Left lung (tissue), 4 donors: ENCODE measurements at regions not wholly inside any gene's neighbourhood (a gene's known extent, or its start where the extent isn't known, plus 50 kb on each side); places are given as distances from the start of the nearest gene placed in this dataset.

Experiments used
- ATAC-seq: fragments of 200-7000 bp; cut with Tn5 transposase; one replicate; pipeline ENCODE4 v1.9.1; 2020; ENCODE audit warnings: moderate library complexity
- DNase-seq, 4 donors: peaks; one replicate each; pipeline ENCODE4 v3.0.0-alpha.2; 2013 to 2020
- H3K27ac ChIP-seq, 2 donors: fragments of 200-600 bp; sonication (generic) in 1 of 2; one replicate each; pipeline versions ENCODE4 v1.5.0 to v1.8.0; 2020 to 2021
- H3K27me3 ChIP-seq, 2 donors: fragments of 200-600 bp; sonication (generic) in 1 of 2; one replicate each; pipeline versions ENCODE4 v1.5.0 to v1.8.0; 2020 to 2021
- H3K36me3 ChIP-seq, 2 donors: fragments of 200-600 bp; sonication (generic) in 1 of 2; one replicate each; pipeline versions ENCODE4 v1.5.0 to v1.8.0; 2020 to 2021
- H3K4me1 ChIP-seq, 2 donors: fragments of 200-600 bp; one replicate each; pipeline ENCODE4 v1.8.0; 2021
- H3K4me3 ChIP-seq, 2 donors: fragments of 200-600 bp; sonication (generic) in 1 of 2; one replicate each; pipeline versions ENCODE4 v1.5.0 to v1.8.0; 2020 to 2021; ENCODE audit warnings: mild to moderate bottlenecking in 1 of 2
- H3K9me3 ChIP-seq, 2 donors: fragments of 200-600 bp; sonication (generic) in 1 of 2; one replicate each; pipeline versions ENCODE4 v1.5.0 to v1.8.0; 2020 to 2021
- intact Hi-C, 2 donors: fragments of 100-400 bp; cut with DNase I; formaldehyde crosslinking; loops; one replicate each; pipeline versions ENCODE4 v1.11.2 to v1.14.2; 2022
- TF ChIP-seq, protein P1 (sequence below), 2 donors: fragments of 200-600 bp; sonication (generic) in 1 of 2; IDR thresholded peaks; one replicate each; pipeline versions ENCODE4 v1.5.0 to v1.8.0; 2021; ENCODE audit warnings: antibody characterized with exemption in 2 of 2
- donor health status: DM: no; HTN: yes; CAD: no.
- donor health status: DM: no; HTN: no; CAD: no.

DNA sequence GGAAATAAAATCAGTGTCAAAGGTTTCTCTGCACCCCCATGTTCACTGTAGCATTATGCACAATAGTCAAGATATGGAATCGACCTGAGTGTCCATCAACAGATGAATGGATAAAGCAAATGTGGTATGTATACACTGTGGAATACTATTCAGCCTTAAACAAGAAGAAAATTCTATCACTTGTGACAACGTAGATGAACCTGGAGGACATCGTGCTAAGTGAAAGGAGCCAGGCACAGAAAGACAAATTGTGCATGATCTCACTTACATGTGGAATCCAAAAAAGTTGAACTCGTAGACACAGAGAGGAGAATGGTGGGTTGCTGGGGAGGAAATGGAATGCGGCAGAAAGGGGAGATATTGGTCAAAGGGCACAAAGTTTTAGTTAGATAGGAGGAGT, 136.3 kb upstream of the ESR1 start:
- Histone ChIP-seq H3K27me3 (no peaks in the 10 kb centered on the region), H3K4me1 (no peaks in the 10 kb centered on the region), H3K4me3 (no peak overlapping the region), H3K27ac (no peak overlapping the region), H3K9me3 (no peaks in the 10 kb centered on the region), H3K36me3 (no peaks in the 10 kb centered on the region)
- intact Hi-C loops = no loop called here
- TF ChIP-seq, protein P1, sequence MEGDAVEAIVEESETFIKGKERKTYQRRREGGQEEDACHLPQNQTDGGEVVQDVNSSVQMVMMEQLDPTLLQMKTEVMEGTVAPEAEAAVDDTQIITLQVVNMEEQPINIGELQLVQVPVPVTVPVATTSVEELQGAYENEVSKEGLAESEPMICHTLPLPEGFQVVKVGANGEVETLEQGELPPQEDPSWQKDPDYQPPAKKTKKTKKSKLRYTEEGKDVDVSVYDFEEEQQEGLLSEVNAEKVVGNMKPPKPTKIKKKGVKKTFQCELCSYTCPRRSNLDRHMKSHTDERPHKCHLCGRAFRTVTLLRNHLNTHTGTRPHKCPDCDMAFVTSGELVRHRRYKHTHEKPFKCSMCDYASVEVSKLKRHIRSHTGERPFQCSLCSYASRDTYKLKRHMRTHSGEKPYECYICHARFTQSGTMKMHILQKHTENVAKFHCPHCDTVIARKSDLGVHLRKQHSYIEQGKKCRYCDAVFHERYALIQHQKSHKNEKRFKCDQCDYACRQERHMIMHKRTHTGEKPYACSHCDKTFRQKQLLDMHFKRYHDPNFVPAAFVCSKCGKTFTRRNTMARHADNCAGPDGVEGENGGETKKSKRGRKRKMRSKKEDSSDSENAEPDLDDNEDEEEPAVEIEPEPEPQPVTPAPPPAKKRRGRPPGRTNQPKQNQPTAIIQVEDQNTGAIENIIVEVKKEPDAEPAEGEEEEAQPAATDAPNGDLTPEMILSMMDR (IDR thresholded peaks at IDR 0.05) = no peak
- DNase-seq (no peak), ATAC-seq (no peak)

DNA sequence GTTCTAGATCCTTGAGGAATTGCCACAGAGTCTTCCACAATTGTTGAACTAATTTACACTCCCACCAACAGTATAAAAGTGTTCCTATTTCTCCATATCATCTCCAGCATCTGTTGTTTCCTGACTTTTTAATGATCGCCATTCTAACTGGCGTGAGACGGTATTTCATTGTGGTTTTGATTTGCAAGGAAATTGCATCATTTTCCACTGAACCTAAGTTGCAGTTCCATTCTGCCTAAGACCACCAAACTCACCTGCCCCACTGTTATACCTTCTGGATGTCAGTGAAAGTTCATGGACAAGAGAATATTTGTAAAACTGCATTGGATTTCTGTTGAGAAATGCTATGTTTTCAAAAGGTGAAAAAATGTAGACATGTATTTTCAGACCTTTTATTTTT, 132.9 kb upstream of the ESR1 start:
- ATAC-seq (no peak), DNase-seq (no peak)
- H3K4me1 ChIP-seq = no peaks in the 10 kb centered on the region
- no peak overlapping the region for H3K27ac ChIP-seq
- intact Hi-C loops = no loop called here
- TF ChIP-seq, protein P1 (IDR thresholded peaks at IDR 0.05) = no peak
- H3K4me3 ChIP-seq = no peak overlapping the region
- H3K36me3 ChIP-seq = no peaks in the 10 kb centered on the region
- no peaks in the 10 kb centered on the region for H3K27me3 ChIP-seq
- H3K9me3 ChIP-seq = no peaks in the 10 kb centered on the region

DNA sequence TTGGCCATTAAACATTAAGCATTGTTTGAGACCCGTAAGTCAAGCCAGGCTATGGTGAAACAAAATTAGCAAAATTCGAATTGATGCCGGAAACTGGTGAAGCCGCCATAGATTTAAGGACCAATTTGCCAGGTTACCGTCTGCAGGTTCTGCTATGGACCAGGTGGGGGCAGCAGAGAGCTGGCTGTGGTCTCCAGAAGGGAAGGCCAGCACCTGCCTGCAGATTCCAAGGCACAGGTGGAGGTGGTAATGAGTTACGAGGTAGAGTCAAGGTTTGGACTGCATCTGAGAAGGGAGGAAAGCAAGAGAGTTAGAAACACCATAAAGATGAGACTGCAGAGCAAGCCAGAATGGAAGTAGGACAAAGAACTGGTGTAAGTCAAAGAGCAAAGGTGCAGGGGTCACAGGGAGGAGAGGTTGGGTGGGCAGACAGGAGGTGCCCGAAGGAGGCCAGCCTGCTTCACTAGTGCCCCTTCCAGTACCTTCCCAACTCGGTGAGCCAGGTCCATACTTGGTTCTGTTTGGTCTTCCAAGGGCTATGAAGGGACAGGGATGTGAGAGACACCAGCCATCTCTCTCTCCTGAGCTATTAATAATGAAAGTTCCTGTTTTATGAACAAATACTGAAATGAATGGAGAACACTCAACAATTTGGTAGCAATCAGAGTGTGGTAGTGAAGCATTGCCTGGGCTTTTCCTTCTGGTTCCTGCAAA, 131.6 kb upstream of the ESR1 start:
- ATAC-seq (peak; percentile 98), DNase-seq (peak in 3 of 4 donors; percentile 35 to 72 (median 40))

DNA sequence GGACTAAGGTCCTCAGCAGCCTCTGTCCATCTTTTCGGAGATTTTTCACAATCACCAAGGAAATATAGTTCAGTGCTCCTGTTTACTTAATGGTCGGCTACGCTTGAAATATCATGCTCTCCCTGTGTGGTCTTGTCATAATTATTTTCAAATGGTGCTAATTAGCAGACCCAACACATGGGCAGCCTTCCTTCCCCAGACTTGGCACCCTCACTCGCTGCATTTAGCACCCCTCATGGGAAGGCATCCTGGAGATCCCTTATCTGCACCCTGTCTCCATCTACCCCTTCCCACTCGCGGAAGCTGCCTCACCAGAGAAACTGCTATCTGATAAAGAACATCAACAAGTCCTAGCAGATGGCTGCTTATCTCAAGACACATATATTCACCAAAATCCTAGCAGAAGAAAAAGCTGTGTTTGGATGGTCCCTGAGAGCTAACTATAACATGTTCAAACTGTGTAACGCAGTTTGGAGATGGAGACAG, 131.0 kb upstream of the ESR1 start:
- H3K36me3 ChIP-seq = no peaks in the 10 kb centered on the region
- no peak overlapping the region for H3K4me3 ChIP-seq
- H3K4me1 ChIP-seq = peaks cover 0 to 8% of the 10 kb centered on the region in 2 donors
- DNase-seq = no peak
- no peak for ATAC-seq
- H3K9me3 ChIP-seq = no peaks in the 10 kb centered on the region
- H3K27ac ChIP-seq = no peak overlapping the region
- intact Hi-C loops = no loop called here
- no peaks in the 10 kb centered on the region for H3K27me3 ChIP-seq
- TF ChIP-seq, protein P1 (IDR thresholded peaks at IDR 0.05) = no peak

More for the DNA sequence above, 131.6 kb upstream of the ESR1 start:
- intact Hi-C loops = no loop called here
- H3K36me3 ChIP-seq = no peaks in the 10 kb centered on the region
- no peaks in the 10 kb centered on the region for H3K9me3 ChIP-seq
- TF ChIP-seq, protein P1 (IDR thresholded peaks at IDR 0.05) = peak; percentile 80 to 85
- H3K27me3 ChIP-seq = no peaks in the 10 kb centered on the region
- H3K27ac ChIP-seq = no peak overlapping the region
- peaks cover 0 to 2% of the 10 kb centered on the region in 2 donors for H3K4me1 ChIP-seq
- no peak overlapping the region for H3K4me3 ChIP-seq

DNA sequence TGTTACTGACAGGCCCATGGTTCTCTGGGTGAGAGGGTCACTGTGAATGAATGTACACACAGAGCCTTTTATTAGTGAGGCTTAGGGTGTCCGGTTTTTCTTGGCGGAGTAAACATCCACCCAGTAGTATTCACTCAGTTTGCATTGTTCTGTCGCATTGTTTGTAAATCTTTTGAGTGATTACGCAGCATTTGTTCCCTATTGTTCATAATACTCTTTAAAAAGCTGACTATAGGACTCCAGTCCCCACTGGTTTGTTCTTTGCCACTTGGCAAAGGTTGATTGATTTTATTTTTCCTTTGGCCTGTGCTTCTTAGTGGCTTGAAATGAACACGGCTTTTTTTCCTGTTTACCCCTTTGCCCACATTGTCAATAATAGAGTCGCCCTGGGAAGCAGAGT, 130.1 kb upstream of the ESR1 start:
- Histone ChIP-seq H3K4me3 (no peak overlapping the region), H3K27ac (no peak overlapping the region), H3K27me3 (no peaks in the 10 kb centered on the region), H3K4me1 (peaks cover 4 to 13% of the 10 kb centered on the region in 2 donors), H3K36me3 (no peaks in the 10 kb centered on the region), H3K9me3 (no peaks in the 10 kb centered on the region)
- intact Hi-C loops = no loop called here
- DNase-seq (no peak), ATAC-seq (no peak)
- TF ChIP-seq, protein P1 (IDR thresholded peaks at IDR 0.05) = no peak
